Mesenchymal stem cell (in vitro differentiated cells and primary cell): ENCODE measurements at regions not wholly inside any gene's neighbourhood (a gene's known extent, or its start where the extent isn't known, plus 50 kb on each side); places are given as distances from the start of the nearest gene placed in this dataset.

Source experiments
- DNase-seq: peaks from one replicate; pipeline ENCODE4 v3.0.0-alpha.2; 2013
- H2AFZ ChIP-seq: one replicate; pipeline ENCODE4 v1.6.1; 2013; ENCODE audit warnings: low read depth, mild to moderate bottlenecking, control low read depth, inconsistent platforms, low read length, moderate library complexity
- H2AK5ac ChIP-seq: 2 replicates; pipeline ENCODE4 v1.6.1; 2013; ENCODE audit warnings: low read length, moderate library complexity, mild to moderate bottlenecking, inconsistent platforms; ENCODE audit not compliant: severe bottlenecking
- H2BK120ac ChIP-seq: one replicate; pipeline ENCODE4 v1.6.1; 2013; ENCODE audit warnings: low read depth, mild to moderate bottlenecking, inconsistent platforms, low read length, moderate library complexity
- H2BK12ac ChIP-seq, 2 experiments: one replicate each; pipeline ENCODE4 v1.6.1; 2013; ENCODE audit warnings: inconsistent platforms in 2 of 2, low read length in 2 of 2, mild to moderate bottlenecking in 2 of 2, moderate library complexity in 2 of 2, control low read depth in 1 of 2
- H2BK15ac ChIP-seq: one replicate; pipeline ENCODE4 v1.6.1; 2013; ENCODE audit warnings: mild to moderate bottlenecking, low read depth, inconsistent platforms; ENCODE audit not compliant: poor library complexity, severe bottlenecking
- H2BK5ac ChIP-seq: 2 replicates; pipeline ENCODE4 v1.6.1; 2013; ENCODE audit warnings: low read depth, mild to moderate bottlenecking, low read length, control low read depth, inconsistent platforms; ENCODE audit not compliant: poor library complexity, severe bottlenecking
- H3K14ac ChIP-seq, 2 experiments: one replicate each; pipeline ENCODE4 v1.6.1; 2013; ENCODE audit warnings: inconsistent platforms in 2 of 2, low read length in 2 of 2, control low read depth in 1 of 2, mild to moderate bottlenecking in 1 of 2, moderate library complexity in 1 of 2
- H3K18ac ChIP-seq, 2 experiments: one replicate each; pipeline ENCODE4 v1.6.1; 2013; ENCODE audit warnings: inconsistent platforms in 2 of 2, low read length in 2 of 2, control low read depth in 1 of 2, low read depth in 1 of 2, mild to moderate bottlenecking in 1 of 2
- H3K23ac ChIP-seq, 2 experiments: one replicate each; pipeline ENCODE4 v1.6.1; 2013; ENCODE audit warnings: inconsistent platforms in 2 of 2, low read length in 2 of 2, mild to moderate bottlenecking in 2 of 2, moderate library complexity in 2 of 2, control low read depth in 1 of 2
- H3K27ac ChIP-seq: 2 replicates; pipeline ENCODE4 v1.5.1; 2013; ENCODE audit warnings: mild to moderate bottlenecking, moderate library complexity, low read length, control low read depth, inconsistent platforms; ENCODE audit not compliant: poor library complexity, severe bottlenecking
- H3K27me3 ChIP-seq, 2 experiments: 2 replicates each; pipeline versions ENCODE4 v1.6.1 to v1.7.0; 2013; ENCODE audit warnings: low read length in 2 of 2, mild to moderate bottlenecking in 2 of 2, moderate library complexity in 2 of 2, control low read depth in 1 of 2, inconsistent platforms in 1 of 2; ENCODE audit not compliant: control insufficient read depth in 1 of 2, insufficient read depth in 1 of 2
- H3K36me3 ChIP-seq, 2 experiments: 2 replicates each; pipeline versions ENCODE4 v1.6.1 to v1.7.0; 2013; ENCODE audit warnings: low read length in 2 of 2, control low read depth in 1 of 2, inconsistent platforms in 1 of 2, low read depth in 1 of 2, mild to moderate bottlenecking in 1 of 2; ENCODE audit not compliant: insufficient read depth in 2 of 2, control insufficient read depth in 1 of 2
- H3K4ac ChIP-seq, 2 experiments: one replicate each; pipeline ENCODE4 v1.6.1; 2013; ENCODE audit warnings: inconsistent platforms in 2 of 2, low read length in 2 of 2, mild to moderate bottlenecking in 2 of 2, moderate library complexity in 2 of 2, control low read depth in 1 of 2, low read depth in 1 of 2
- H3K4me1 ChIP-seq: 2 replicates; pipeline ENCODE4 v1.6.1; 2013; ENCODE audit warnings: low read depth, low read length, control low read depth; ENCODE audit not compliant: control insufficient read depth, insufficient read depth
- H3K4me2 ChIP-seq: 2 replicates; pipeline ENCODE4 v1.6.1; 2013; ENCODE audit warnings: low read length, mild to moderate bottlenecking, inconsistent platforms; ENCODE audit not compliant: poor library complexity, severe bottlenecking
- H3K4me3 ChIP-seq, 2 experiments: 2 replicates each; pipeline versions ENCODE4 v1.5.1 to v1.7.0; 2013; ENCODE audit warnings: low read length in 2 of 2, mild to moderate bottlenecking in 2 of 2, control low read depth in 1 of 2, low read depth in 1 of 2; ENCODE audit not compliant: insufficient read depth in 1 of 2
- H3K79me1 ChIP-seq: replicated peaks from 2 replicates; pipeline ENCODE4 v1.6.1; 2013; ENCODE audit warnings: mild to moderate bottlenecking, control low read depth, low read length, inconsistent platforms; ENCODE audit not compliant: poor library complexity, severe bottlenecking
- H3K9ac ChIP-seq: 2 replicates; pipeline ENCODE4 v1.7.0; 2013; ENCODE audit warnings: mild to moderate bottlenecking, low read length, moderate library complexity
- H3K9me3 ChIP-seq: 2 replicates; pipeline ENCODE4 v1.7.0; 2013; ENCODE audit warnings: mild to moderate bottlenecking, low read length; ENCODE audit not compliant: control insufficient read depth
- H4K8ac ChIP-seq: one replicate; pipeline ENCODE4 v1.6.1; 2013; ENCODE audit warnings: inconsistent platforms, mild to moderate bottlenecking, low read length, moderate library complexity
- H4K91ac ChIP-seq: one replicate; pipeline ENCODE4 v1.6.1; 2013; ENCODE audit warnings: mild to moderate bottlenecking, low read length, inconsistent platforms
- WGBS: methylation state at CpG from one replicate; pipeline ENCODE4 v1.1.7; 2013; ENCODE audit warnings: mixed read lengths; 5-methylcytosine and 5-hydroxymethylcytosine counted together

DNA sequence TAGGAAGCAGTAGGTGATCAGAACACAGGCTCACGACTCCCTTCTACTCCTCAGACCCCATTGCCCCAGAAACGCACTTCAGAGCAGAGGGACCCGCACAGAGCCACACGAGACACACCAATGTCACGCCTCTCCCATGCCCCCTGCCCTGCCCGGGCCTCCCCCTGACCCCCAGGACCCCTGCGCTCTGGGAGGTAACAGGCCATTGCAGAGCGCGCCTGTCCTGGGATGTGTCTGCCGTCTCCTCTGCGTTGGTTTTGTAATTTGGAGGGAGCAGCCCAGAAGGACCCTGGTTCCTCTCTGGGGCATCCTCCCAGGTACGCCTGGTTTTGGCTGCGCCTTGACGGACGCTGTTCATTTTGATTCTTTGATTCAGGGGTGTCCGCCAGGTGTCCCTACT lies 85.4 kb downstream of the UNCX start:
- Histone ChIP-seq H2BK12ac (no peak overlapping the region), H2BK5ac (no peak overlapping the region), H4K91ac (no peak overlapping the region), H3K9ac (no peak overlapping the region), H4K8ac (no peak overlapping the region), H3K23ac (no peak overlapping the region), H3K9me3 (no peaks in the 10 kb centered on the region), H3K79me1 (no peaks in the 10 kb centered on the region), H3K4me2 (no peak overlapping the region), H3K4me1 (no peaks in the 10 kb centered on the region), H2AK5ac (no peak overlapping the region), H3K36me3 (no peaks in the 10 kb centered on the region), H2AFZ (no peak overlapping the region), H3K14ac (no peak overlapping the region), H2BK120ac (no peak overlapping the region), H2BK15ac (no peak overlapping the region), H3K27ac (no peak overlapping the region), H3K4ac (no peak overlapping the region), H3K27me3 (peaks cover 14 to 57% of the 10 kb centered on the region in 2 experiments), H3K18ac (no peak overlapping the region), H3K4me3 (no peak overlapping the region)
- 89% methylated on average over 16 of the region's 16 CpGs for WGBS
- no peak for DNase-seq

DNA sequence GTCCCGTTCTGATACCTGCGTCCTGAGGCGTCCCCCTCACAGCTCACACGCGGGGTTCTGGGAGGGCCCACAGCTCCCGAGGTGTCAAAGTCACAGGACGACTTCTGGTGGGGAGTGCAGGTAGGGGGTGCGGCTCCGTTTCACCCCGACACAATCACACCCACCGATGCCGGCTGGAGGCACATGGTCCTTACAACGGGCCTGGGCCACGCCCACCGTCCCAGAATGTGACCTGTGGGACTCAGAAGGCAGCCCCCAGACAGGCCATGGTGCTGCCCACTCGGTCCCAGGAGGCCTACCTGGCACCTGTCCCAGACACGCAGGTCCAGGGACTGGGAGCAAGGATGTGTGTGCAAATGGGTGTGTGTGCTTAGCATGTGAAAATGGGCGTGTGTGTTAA lies 86.0 kb downstream of the UNCX start:
- Histone ChIP-seq H4K91ac (no peak overlapping the region), H3K27me3 (peaks cover 14 to 60% of the 10 kb centered on the region in 2 experiments), H2BK15ac (no peak overlapping the region), H2BK120ac (no peak overlapping the region), H3K27ac (no peak overlapping the region), H3K79me1 (no peaks in the 10 kb centered on the region), H3K4me3 (no peak overlapping the region), H2AK5ac (no peak overlapping the region), H4K8ac (no peak overlapping the region), H2BK12ac (no peak overlapping the region), H2BK5ac (no peak overlapping the region), H3K4me2 (no peak overlapping the region), H2AFZ (no peak overlapping the region), H3K4me1 (no peaks in the 10 kb centered on the region), H3K36me3 (no peaks in the 10 kb centered on the region), H3K23ac (no peak overlapping the region), H3K4ac (no peak overlapping the region), H3K14ac (no peak overlapping the region), H3K18ac (no peak overlapping the region), H3K9me3 (no peaks in the 10 kb centered on the region), H3K9ac (no peak overlapping the region)
- DNase-seq: no peak
- WGBS: 81% methylated on average over 18 of the region's 18 CpGs

DNA sequence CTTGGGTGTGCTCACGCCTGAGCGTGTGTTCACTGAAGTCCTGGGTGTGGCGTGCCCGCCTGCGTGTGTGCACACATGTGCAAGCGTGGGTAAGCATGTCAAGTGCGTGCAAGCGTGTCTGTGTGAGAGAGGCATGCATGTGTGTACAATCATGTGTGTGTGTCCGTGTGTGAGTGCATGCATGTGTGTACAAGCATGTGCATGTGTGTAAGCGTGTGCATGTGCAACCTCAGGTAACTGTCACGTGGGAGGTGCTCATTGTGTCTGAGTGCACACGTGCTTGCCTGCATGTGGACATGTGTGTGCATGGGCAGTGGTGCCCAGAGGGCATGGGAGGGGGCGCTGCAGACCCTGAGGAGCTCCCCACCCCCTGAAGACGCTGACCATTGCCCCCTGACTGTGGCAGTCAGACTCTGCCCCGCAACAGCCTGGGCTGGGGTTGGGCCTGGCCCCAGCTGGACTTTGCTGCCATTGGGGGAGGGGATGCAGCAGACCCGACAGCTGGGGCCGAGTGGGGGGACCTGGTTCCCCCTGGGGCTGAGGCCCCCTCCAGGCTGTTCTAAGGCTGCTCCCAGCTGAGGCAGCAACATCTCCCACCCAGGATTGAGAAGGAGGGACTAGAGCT lies 88.1 kb downstream of the UNCX start:
- H3K4me1 ChIP-seq: no peaks in the 10 kb centered on the region
- peaks cover 26 to 68% of the 10 kb centered on the region in 2 experiments for H3K27me3 ChIP-seq
- H3K14ac ChIP-seq: peak overlapping the region in 1 of 2 experiments; percentile 53
- H3K4me3 ChIP-seq: no peak overlapping the region
- H2BK120ac ChIP-seq: no peak overlapping the region
- DNase-seq: no peak
- no peaks in the 10 kb centered on the region for H3K9me3 ChIP-seq
- H3K4ac ChIP-seq: no peak overlapping the region
- WGBS: 85% methylated on average over 17 of the region's 17 CpGs
- H2BK12ac ChIP-seq: no peak overlapping the region
- H3K9ac ChIP-seq: no peak overlapping the region
- no peaks in the 10 kb centered on the region for H3K36me3 ChIP-seq
- no peak overlapping the region for H3K18ac ChIP-seq
- H2BK5ac ChIP-seq: no peak overlapping the region
- no peak overlapping the region for H4K8ac ChIP-seq
- no peak overlapping the region for H2AK5ac ChIP-seq
- H3K23ac ChIP-seq: no peak overlapping the region
- no peak overlapping the region for H3K27ac ChIP-seq
- no peak overlapping the region for H2AFZ ChIP-seq
- H3K79me1 ChIP-seq: no peaks in the 10 kb centered on the region
- H2BK15ac ChIP-seq: no peak overlapping the region
- no peak overlapping the region for H3K4me2 ChIP-seq
- no peak overlapping the region for H4K91ac ChIP-seq

DNA sequence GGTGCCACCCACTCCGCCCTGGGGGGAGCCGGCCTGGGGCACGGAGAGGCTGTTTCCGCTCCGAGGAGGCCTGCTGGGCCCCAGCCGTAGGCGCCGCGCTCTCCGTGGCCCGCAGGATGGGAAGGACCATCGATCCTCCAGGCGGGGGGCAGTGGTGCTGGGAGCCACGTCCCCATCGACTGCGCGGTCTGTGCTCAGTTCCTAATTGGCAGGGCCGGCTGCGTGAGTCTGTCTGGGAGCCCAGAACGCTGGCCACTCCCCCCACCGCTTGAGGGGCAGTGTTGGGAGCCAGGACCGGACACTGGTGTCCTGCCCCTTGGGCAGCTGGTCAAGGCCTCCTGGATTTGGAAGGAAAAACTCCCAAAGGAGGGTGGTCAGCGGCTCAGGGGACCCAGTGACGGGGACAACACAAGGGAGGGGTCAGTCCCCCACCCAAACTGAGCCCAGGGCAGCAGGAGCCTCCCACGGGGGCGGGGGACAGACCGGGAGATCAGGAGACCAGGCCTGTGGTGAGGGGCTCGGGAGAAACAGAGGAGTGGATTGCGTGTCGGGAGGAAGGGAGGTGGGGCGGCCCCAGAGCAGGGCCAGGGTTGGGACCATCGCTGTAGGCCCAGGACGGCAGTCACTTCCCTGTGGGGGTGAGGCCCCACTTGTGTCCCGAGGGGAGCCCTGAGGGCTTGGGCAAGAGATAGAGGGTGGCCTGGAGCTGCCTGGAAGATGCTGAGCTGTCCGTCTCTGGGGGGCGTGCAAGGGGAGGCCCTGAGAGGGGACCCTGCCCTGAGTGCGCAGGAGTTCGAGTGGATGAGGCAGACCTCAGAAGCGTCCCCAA lies 89.0 kb downstream of the UNCX start:
- H3K23ac ChIP-seq: no peak overlapping the region
- no peak overlapping the region for H3K4me3 ChIP-seq
- H2BK15ac ChIP-seq: no peak overlapping the region
- no peak overlapping the region for H3K18ac ChIP-seq
- no peak overlapping the region for H4K91ac ChIP-seq
- DNase-seq: no peak
- no peaks in the 10 kb centered on the region for H3K4me1 ChIP-seq
- H2AK5ac ChIP-seq: no peak overlapping the region
- no peak overlapping the region for H3K27ac ChIP-seq
- no peak overlapping the region for H2BK5ac ChIP-seq
- 85% methylated on average over 39 of the region's 39 CpGs for WGBS
- H3K9me3 ChIP-seq: no peaks in the 10 kb centered on the region
- peaks cover 23 to 70% of the 10 kb centered on the region in 2 experiments for H3K27me3 ChIP-seq
- H3K14ac ChIP-seq: no peak overlapping the region
- no peaks in the 10 kb centered on the region for H3K79me1 ChIP-seq
- no peak overlapping the region for H2BK12ac ChIP-seq
- no peaks in the 10 kb centered on the region for H3K36me3 ChIP-seq
- no peak overlapping the region for H3K9ac ChIP-seq
- no peak overlapping the region for H4K8ac ChIP-seq
- no peak overlapping the region for H2BK120ac ChIP-seq
- H3K4ac ChIP-seq: no peak overlapping the region
- no peak overlapping the region for H2AFZ ChIP-seq
- H3K4me2 ChIP-seq: no peak overlapping the region
